DMS 273 (cell line): ENCODE measurements at regions not wholly inside any gene's neighbourhood (a gene's known extent, or its start where the extent isn't known, plus 50 kb on each side); places are given as distances from the start of the nearest gene placed in this dataset.

Experiments
- DNase-seq: peaks from one replicate; lab custom pipeline; 2025; ENCODE audit not compliant: unreplicated experiment; lab: John Stamatoyannopoulos, UW

DNA sequence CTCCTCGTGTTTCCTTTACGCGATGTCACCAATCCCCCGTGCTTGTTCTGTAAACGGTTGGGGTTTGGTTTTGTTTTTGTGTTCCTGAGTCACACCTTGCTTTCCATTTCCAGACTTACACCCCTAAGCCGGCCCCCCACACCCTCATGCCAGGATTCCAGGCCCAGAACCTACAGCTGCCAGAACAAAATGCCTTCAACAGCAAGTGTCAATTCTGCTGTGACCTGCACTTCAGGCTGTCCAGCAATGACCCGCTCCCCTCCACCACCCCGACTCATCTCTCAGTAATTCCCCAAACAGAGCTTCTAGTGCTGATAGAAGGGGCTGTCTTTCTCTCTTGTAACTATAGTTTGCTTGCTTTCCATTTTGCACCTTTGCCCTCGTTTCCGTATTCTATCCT, 722.1 kb upstream of the CELF2 start:
- DNase-seq = no peak

DNA sequence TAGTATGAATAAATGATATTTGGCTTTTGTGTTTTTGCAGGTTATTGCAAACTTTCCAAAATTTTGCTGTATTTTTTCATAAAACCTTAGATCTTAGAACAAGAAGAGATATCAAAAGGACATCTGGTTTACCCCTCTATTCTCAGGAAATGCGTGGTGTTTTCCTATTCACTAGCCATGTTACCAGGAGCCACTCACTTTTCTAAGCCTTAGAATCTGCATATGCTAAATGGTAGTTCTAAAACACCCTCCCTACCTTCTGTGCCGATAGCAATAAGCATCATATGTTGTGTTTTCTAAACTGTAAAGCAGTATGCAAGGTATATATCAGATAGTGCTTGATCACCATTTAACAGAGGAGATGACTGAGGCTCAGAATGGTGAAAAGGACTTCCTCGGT, 715.0 kb upstream of the CELF2 start:
- DNase-seq = no peak

DNA sequence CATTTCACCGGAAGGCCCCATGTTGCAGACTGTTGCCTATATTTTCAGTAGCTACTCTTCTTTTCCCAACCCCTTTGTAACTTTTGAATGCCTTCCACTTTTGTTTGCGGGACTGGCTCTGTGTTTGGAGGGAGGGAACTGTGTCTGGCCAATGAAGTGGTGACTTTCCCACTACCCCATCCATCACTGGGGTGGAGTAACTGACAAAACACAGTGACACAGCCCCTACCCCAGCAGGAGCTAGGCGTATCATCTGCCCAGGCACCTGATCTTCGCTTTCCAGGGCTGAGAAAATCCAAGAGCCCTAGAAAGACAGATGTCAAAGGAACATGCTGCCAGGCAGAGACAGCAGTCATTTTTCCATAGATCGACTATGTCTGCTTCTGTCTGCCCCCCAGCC, 710.6 kb upstream of the CELF2 start:
- DNase-seq = no peak

DNA sequence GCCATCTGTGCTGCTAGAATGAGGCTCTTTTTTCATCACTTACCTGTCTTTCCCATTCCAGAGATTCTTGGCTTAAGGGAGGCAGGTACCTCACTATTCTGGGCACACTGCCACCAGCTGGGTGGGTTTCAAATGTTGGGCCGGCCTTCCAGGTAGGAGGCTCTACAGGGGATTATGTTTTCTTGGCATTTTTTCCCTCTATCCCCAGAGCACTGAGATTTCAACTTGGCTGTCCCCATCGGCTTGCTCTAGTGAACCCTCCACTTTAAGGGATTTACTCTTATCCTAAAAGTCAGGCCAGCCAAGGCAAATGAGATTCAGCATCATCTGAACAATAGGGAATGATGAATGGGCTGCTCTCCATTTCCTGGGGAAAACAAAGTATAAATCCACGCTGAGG, 710.1 kb upstream of the CELF2 start:
- no peak for DNase-seq

DNA sequence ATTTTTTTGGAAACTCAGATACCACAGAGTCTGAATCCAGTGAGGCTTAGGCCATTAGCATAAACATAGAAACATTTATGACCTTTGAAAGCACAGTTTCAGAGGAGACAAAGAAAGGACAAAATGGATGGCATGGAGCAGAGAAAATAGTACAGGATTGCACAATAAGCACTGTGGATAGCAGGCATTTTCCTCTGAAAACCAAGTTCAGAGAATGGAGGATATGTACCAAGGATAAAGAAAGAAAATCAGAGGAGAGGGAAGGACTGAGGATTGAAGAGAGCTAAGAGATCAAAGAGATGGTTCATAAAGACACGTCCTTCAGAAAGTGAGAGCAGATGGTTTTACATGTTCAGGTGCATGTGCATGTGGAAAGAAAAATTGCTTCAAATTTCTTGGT, 707.2 kb upstream of the CELF2 start:
- DNase-seq = no peak

DNA sequence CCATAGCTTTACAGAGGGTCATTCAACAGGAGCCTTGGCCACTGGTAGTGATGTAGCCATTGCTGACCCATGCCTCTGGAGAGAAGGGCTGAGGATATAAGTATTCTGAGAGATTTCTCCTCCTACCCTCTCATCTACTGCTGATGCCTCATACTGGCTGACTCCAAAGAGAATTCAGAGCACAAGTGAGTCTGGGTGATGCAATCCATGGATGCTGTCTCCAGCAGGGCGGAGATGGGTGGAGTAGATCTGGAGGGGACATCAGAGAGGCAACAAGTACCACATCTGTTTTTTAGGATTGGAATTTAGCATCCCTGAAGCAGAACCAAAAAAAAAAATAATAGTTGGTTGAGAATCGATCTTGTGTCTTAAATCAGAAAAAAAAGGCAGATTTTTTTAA, 705.7 kb upstream of the CELF2 start:
- DNase-seq = no peak

DNA sequence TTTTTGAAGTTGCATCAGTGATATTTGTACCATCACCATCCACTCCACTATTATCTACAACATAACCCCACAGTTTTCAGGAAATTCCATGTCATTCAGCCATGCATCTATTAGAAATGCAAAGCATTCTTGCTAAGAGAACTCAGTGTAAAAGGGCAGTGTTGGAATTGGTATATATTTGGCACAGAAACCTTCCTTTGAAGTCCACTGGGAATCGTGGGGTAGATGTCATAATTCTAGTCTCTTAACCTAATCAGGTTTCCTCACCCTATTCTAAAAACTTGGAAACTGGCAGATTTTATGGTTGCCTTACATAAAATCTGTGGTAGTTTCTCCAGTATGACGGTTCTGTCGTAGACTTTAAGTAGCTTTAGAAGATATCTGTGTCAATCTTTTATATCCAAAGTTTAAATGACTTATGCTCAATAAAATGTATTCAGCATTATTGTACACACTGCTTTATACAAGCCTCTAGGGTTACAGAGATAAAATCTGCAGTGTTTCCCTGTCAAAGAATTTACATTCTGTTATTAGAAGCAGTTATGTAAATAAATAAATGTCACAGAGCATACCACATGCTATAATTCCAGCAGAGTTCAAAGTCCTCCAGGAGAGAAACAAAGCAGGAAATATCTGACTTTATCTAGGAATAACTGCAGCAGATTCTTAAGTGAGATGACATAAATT, 704.4 kb upstream of the CELF2 start:
- no peak for DNase-seq

DNA sequence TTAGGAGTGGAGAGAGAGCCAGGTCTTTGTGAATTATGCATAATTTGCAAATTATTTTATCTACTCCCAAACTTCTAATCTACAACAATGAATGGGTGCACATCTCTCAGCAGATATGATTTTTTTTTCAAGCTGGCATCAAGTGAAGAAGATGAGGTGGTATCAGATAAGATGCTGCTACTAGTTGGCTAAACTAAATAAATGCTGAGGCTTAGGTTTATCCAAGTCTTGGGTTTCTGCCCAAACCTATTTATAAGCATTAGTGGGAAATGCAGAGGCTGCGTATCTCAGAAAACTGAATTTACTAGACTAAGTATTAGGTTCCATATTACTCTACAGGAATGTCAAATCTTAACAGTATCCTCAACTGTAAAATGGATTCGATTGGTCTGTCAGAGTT, 703.0 kb upstream of the CELF2 start:
- no peak for DNase-seq

DNA sequence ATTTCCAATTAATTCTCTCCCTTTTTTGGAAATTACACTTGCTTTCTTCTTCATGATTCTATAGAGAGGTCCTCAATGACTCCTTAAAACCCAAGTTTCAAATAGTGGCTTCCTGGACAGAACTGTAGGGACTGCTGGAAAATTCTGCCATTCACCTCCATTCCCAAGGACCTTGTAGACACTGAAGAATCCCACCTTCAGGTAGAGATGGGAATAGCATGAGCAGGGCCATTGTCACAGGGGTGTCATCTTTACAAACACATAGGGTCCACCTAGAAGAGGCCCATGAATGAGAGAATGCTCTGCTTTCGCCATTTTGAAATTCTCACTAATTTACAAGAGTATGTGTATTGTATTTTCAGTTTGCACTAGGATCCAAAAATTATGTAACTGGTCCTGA, 701.7 kb upstream of the CELF2 start:
- DNase-seq = no peak

DNA sequence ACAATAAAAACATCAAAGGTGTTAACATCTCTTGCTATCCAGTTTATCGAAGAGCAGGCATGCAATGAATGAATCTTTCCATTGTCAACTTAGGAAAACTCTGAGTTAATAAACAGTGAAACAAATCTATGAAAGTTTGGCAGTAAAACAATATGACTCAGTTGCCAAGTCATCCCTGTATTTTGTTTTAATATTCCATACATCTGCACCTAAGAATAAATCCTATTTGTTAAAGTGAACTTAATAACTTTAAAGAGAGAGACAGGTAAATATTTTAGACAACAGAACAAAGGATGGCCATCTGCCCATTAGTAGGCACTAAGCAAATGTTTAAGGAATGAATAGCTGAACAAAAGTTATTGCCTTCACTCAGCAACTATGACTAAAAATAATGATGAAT, 700.5 kb upstream of the CELF2 start:
- no peak for DNase-seq

DNA sequence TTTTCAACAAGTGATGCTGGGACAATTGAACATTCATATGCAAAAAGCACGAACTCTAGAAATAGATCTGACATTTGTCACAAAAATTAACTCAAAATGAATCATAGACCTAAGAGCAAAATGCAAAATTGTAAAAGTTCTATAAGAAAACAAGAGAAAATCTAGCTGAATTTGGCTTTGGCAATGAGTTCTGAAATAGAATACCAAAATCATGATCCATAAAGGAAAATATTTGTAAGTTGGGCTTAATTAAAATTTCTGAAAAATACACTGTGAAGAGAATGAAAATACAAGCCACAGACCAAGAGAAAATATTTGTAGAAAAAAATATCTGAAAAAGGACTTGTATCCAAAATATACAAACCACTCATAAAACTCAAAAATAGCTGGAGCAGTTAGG, 698.8 kb upstream of the CELF2 start:
- DNase-seq = no peak

DNA sequence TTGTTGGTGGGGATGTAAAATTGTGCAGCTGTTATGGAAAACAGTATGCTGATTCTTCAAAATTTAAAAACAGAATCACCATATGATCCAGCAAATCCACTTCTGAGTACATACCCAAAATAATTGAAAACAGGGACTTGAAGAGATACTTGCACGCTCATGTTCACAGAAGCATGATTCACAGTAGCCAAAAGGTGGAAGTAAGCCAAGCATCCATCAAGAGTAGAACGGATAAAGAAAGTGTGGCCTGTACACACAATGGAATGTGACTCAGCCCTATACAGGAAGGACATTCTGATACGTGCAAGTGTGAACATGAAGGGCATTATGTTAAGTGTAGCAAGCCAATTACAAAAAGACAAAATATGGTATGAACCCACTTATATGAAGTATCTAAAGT, 696.7 kb upstream of the CELF2 start:
- no peak for DNase-seq

DNA sequence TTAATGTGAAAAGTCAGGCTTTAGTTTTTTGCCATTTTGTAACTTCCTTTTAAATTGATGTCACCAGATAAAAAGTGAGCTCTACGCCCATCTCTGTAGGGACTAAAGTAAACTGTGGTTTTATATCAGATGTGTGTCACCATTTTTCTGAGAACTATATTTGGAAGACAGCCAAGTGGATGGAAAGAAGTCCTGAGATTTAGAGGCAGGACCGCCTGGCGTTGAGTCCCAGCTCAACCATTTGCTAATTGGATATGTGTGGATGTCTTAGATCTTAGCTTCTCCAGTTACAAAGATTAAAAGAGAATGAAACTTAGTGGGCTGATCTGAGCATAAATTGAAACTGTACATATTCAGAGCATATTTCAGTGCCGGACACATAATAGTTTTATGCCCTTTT, 691.6 kb upstream of the CELF2 start:
- DNase-seq = no peak

DNA sequence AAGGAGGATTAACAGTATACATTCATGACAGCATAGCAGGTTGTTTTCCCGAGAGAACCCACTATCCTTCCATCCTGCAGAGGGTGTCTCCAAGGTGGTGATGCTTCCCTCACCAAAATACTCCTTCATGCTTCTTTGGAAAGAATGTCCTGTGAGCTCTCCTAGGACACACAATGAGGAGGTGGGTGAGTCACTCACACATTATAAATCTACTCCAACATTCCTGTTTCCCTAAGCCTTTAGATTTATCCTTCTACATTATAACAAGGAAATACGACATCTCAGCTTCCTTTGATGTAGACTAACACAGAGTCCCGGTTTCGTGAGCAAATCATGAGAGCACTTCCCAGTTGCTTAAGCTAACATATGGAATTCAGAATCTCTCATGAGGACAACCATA, 689.7 kb upstream of the CELF2 start:
- no peak for DNase-seq

DNA sequence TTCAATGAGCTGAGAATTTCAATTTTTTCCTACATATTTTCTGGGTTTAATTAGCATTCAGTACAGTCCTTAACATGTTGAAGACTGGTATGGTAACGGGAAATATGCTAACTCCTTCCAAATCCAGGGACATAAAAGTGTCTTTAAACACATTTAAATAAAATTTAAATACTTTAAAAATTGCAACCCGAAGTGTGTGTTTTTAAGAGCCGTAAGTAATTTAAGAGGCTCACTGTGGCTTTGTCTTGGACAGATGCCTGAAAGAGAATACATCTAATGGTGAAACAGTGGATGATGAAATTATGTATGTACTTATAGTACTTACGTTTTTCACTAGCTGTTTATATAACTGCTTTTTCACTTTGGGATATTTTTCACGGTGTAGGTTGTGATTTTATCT, 687.3 kb upstream of the CELF2 start:
- no peak for DNase-seq

DNA sequence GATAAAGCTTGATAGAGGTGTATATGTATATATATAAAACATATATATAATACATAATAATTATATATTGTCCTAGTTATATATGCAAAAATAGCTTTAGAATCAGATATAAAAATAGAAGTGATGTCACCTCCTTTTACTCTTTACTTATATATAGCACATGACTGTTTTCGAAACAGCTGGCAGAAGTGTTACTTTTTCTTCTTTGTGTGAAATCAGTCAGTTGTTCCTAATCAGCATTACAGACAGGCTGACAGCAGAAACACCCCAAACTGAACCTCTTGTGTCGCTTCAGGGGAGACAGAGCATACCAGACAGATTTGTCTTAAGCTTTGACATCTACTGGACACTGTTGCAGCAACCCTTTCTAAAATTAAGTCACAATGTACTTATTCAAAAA, 684.9 kb upstream of the CELF2 start:
- no peak for DNase-seq

DNA sequence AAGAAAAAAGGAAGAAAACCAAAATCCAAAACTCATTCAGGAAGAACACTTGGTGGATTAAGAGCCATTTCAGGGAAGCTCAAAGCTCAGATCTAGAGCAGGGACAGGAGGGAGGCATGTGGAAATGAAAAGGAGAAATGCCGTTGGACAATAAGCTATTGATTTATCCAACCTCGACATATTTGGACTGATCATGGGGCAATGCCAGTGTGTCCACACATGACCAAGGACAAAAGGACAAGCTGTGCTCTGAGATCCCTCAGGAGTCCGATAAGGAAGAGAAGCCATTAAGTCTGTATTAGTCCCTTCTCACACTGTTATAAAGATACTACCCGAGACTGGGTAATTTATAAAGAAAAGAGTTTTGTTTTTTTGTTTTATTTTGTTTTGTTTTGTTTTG, 684.0 kb upstream of the CELF2 start:
- no peak for DNase-seq

DNA sequence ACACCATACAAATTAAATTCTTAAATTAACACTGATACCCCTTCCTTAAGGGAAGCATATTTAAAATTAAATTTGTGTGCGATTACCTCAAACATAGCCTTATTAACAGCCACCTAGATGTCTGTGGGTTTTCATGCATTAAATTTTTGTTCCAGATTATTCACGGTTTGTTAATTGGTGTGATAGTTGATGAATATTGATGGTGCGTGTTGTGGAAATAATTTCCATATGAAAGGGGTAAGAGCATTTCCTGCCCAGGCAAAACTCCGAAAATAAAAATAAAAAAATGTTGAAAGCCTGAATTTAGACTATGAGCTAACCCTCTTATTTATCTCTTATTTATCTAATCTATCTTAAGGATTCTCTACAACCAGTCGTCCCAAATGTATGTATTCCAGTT, 679.3 kb upstream of the CELF2 start:
- DNase-seq = no peak

DNA sequence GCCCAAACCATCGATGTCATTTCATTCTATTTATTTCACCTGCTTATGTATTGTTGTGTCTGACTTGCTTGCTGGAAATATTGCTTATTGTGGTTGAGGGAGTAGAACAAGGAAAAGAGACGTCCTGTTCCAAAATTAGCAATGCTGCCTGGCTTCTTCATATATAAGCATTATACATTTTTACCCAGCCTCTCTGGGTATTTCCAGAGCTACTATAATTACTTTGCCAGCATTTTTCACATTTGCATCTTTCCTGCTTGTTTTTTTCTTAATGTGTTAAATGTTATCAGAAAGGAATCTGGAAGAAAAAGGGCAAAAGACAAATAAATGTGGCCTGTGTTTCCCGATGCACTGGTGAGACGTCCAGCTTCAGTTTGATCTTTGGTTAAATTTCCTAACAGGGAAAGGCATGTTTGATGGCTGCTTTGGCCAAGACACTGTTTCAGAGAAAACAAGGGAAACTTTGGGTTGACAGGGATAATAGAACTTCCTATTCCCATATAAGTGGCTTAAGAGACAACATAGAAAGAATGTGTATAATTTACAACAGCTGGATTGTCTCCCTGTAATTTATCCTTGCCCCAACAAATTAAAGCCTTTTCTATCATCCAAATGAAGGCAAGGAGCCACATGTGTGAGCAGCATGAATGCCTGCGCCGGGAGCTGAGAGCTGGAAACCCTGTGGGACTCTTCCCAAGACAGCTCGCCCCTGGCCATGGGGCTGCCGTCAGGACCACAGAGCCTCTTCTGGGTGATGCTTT, 671.1 kb upstream of the CELF2 start:
- no peak for DNase-seq

DNA sequence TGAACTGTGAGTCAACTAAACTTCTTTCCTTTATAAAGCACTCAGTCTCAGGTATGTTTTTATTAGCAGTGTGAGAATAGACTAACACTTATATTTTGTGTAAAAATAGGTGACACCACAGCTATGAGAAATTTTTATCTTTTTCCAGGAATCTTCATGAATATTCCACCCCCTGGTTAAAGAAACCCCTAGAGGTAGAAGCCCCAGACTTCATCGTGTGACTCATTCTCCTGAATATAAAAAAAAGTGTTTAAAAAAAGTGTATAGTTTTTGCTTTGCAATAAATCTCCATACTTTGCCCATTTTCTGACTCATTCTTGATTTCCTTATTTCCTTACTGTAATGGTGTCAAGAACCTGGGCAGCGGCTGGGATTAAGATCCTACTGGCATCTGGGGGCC, 667.6 kb upstream of the CELF2 start:
- no peak for DNase-seq

DNA sequence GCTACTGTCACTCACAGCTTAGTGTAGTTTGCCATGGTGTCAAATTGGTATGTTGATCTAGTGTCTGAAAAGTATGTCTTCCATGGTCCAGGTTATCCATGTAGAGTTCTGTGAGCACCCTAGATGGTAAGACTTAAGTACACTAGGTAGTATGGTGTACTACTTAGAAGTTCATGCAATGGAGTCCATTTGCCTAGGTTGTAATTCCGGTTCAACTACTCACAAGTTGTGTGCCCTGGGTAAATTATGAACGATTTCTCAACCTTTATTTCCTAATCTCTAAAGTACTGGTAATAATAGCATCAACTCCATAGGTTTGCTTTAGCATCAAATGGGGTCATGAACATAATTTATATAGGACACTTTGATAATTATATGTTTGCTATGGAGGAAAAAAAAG, 666.2 kb upstream of the CELF2 start:
- DNase-seq = no peak

DNA sequence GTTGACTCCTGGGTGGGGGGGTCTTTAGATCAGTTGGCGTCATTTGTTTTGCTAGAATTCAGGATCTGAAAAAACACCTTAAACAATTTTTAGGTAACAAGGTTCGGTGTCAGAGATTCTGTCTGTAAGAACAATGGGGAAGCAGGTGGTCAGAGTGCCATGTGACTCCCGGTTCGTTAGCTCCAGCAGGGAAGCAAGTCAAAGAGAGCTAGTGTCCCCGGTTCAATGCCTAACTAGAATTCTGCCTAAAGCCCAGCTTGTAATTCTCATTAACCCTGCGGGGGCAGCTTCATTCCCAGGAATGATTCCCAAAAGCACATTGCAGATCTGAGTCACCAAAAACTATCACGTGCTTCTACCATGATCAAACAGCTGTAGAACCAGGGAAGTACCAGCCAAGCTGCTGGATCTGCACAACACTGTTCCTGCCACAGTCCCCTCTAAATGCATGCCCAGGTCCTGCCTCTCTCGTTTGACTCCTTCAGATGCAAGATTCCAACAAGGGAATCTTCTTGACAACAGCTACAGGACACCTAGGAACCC, 664.3 kb upstream of the CELF2 start:
- no peak for DNase-seq

DNA sequence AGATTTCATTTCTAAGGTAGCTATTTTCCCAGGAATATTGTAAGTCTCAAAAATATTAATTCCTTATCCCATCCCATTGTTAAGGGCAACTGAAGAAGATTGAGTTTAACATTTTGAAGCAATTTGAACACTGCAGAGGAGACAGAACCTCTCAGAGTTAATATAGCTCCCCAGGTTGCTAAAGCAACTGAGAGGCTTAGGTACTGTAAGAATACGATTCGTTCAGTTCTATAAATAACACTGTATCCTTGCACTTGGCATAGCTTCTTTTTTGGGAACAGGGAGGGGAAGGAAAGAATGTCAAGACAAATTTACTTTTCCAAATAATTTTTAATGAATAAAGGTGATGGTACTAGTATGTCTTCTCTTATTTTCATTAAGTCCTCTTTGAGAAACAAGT, 658.4 kb upstream of the CELF2 start:
- DNase-seq = no peak
